ENCODE measurements at regions not wholly inside any gene's neighbourhood (a gene's known extent, or its start where the extent isn't known, plus 50 kb on each side); places are given as distances from the start of the nearest gene placed in this dataset.

- Histone ChIP-seq H3K4me2 (ENCODE audit: insufficient read depth, insufficient read length, low read length) (no peak overlapping the region), H2BK5ac (ENCODE audit: insufficient read length, low read length) (no peak overlapping the region), H3K23me2 (ENCODE audit: insufficient read length, low read depth, low read length, poor library complexity, severe bottlenecking) (no peaks in the 10 kb centered on the region), H3K79me1 (ENCODE audit: insufficient read depth, low read depth, low read length, poor library complexity, severe bottlenecking) (no peaks in the 10 kb centered on the region), H2BK120ac (ENCODE audit: low read depth, low read length, poor library complexity, severe bottlenecking) (no peak overlapping the region), H2AFZ (ENCODE audit: low read length) (no peak overlapping the region), H3T11ph (ENCODE audit: low read length) (no peak overlapping the region), H4K20me1 (ENCODE audit: control insufficient read depth, insufficient read depth, insufficient read length) (no peaks in the 10 kb centered on the region), H2BK15ac (ENCODE audit: low read depth, low read length) (no peak overlapping the region), H3K9ac (ENCODE audit: extremely low read depth, insufficient read length, low read length) (no peak overlapping the region), H4K8ac (replicated peaks; ENCODE audit: insufficient read length, low read depth, low read length) (no peak overlapping the region), H3K56ac (ENCODE audit: insufficient read length, low read depth, low read length) (no peak overlapping the region), H3K27ac (ENCODE audit: insufficient read length, low read depth, low read length) (no peak overlapping the region), H4K91ac (ENCODE audit: insufficient read length, low read depth, low read length) (no peak overlapping the region), H3K4ac (ENCODE audit: low read depth, low read length) (no peak overlapping the region), H3K18ac (ENCODE audit: insufficient read length, low read depth, low read length) (no peak overlapping the region), H2BK12ac (ENCODE audit: insufficient read length, low read depth, low read length) (no peak overlapping the region), H3K79me2 (ENCODE audit: insufficient read depth, low read length) (no peaks in the 10 kb centered on the region), H3K4me1 (ENCODE audit: insufficient read depth, low read length) (no peaks in the 10 kb centered on the region; the same call in 1 of the 2 replicates), H2AK5ac (ENCODE audit: insufficient read length, low read length) (no peak overlapping the region), H3K9me3 (ENCODE audit: control insufficient read depth, low read depth, low read length) (no peaks in the 10 kb centered on the region), H3K14ac (ENCODE audit: insufficient read depth, low read length) (no peak overlapping the region), H2BK20ac (ENCODE audit: low read depth, low read length, poor library complexity, severe bottlenecking) (no peak overlapping the region), H3K23ac (ENCODE audit: insufficient read length, low read depth, low read length) (no peak overlapping the region), H3K27me3 (ENCODE audit: insufficient read depth, low read length) (no peaks in the 10 kb centered on the region), H4K5ac (ENCODE audit: insufficient read length, low read depth, low read length) (no peak overlapping the region)
- no peaks in the 10 kb centered on the region for H3K27me3 Mint-ChIP-seq (ENCODE audit: low read depth)
- no peak overlapping the region for H3K27ac Mint-ChIP-seq
- peaks cover 3 to 5% of the 10 kb centered on the region in 2 experiments; a peak in 3 of 4 replicates for H3K4me1 Mint-ChIP-seq
- no peak for DNase-seq
- TF ChIP-seq CTCF (conservative IDR thresholded peaks at IDR 0.05), result no peak
- H3K9me3 Mint-ChIP-seq, result no peaks in the 10 kb centered on the region; a peak in 1 of 5 replicates
- H3K36me3 Mint-ChIP-seq (ENCODE audit: insufficient read depth in 1 of 3, low read depth in 3 of 3), result no peaks in the 10 kb centered on the region
- no peak overlapping the region for H3K4me3 Mint-ChIP-seq
- no CpG with 5 or more reads among the region's 2 CpGs for WGBS (ENCODE audit: extremely low coverage, insufficient read length, low lambda C conversion rate)
These were observed 248.0 kb downstream of the PLPP3 start for GRCh38 chr1:56331207-56331891.

Data from H9 (cell line).